ENCODE measurements at regions not wholly inside any gene's neighbourhood (a gene's known extent, or its start where the extent isn't known, plus 50 kb on each side); places are given as distances from the start of the nearest gene placed in this dataset.

DNA sequence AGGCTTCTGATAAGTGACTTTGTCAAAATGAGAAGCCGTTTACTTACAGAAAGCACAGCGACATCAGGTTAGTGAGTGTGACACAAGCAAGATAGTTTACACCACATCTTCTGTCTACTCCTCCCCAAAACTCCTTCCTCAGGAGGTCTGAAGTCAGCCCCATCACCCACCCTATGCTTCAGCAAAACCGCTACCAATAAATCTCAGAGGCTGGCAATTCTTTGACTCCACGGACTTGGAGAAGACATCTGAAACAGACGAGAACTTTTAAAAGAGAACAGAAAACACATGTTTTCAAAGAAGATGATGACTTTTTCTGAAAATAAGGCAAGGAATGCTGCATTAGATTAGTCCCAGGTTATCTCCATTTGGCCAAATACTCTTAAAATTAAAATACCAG, 261.1 kb downstream of the TBC1D4 start:
- no peak for FAIRE-seq
- H3K36me3 ChIP-seq (ENCODE audit: control insufficient read depth in 2 of 4, insufficient read depth in 4 of 4, low read length in 3 of 4): no peaks in the 10 kb centered on the region

More for the DNA sequence above, 261.1 kb downstream of the TBC1D4 start:
- no peak for DNase-seq (ENCODE audit: low read depth in 1 of 2, low spot score in 2 of 2)
- H3K4me1 ChIP-seq (replicated peaks in 1 of 4; ENCODE audit: control insufficient read depth in 3 of 4, insufficient read depth in 4 of 4, low read length in 3 of 4): no peaks in the 10 kb centered on the region; a peak in 1 of 7 replicates
- 88% methylated on average over 5 of the region's 5 CpGs; no CpG with 5 or more reads in 1 of the 2 experiments for WGBS, 2 experiments (ENCODE audit: extremely low coverage in 1 of 2, insufficient coverage in 1 of 2, insufficient read length in 1 of 2, insufficient replicate concordance in 2 of 2, low coverage in 1 of 2, low lambda C conversion rate in 2 of 2, missing lambda C conversion rate in 1 of 2)
- no peak overlapping the region for H2BK12ac ChIP-seq (ENCODE audit: low read depth, low read length)
- H2BK15ac ChIP-seq (ENCODE audit: low read length): no peak overlapping the region
- no peaks in the 10 kb centered on the region for H3K9me3 ChIP-seq (ENCODE audit: insufficient read depth in 2 of 2, low read depth in 1 of 2, low read length in 1 of 2)
- H3K27ac ChIP-seq (ENCODE audit: low read depth, low read length): no peak overlapping the region
- H3K4me2 ChIP-seq (ENCODE audit: insufficient read depth in 1 of 2, low read depth in 2 of 2, low read length in 2 of 2): no peak overlapping the region
- H3K14ac ChIP-seq (ENCODE audit: insufficient read length): no peak overlapping the region
- TF ChIP-seq POU5F1 (IDR thresholded peaks at IDR 0.05; ENCODE audit: low read depth, low read length) (no peak), KDM1A (IDR thresholded peaks at IDR 0.05; ENCODE audit: borderline replicate concordance, low read length) (no peak), SP4 (IDR thresholded peaks at IDR 0.05; ENCODE audit: low read length) (no peak), TCF12 (IDR thresholded peaks at IDR 0.05; ENCODE audit: low read depth, low read length) (no peak), SRF (IDR thresholded peaks at IDR 0.05; ENCODE audit: low read depth, low read length) (no peak), SP1 (IDR thresholded peaks at IDR 0.05; ENCODE audit: low read depth, low read length) (no peak)
- no peak overlapping the region for H2AFZ ChIP-seq (ENCODE audit: low read length)
- H3K27me3 ChIP-seq (replicated peaks in 1 of 4; ENCODE audit: control insufficient read depth in 3 of 4, extremely low read depth in 1 of 4, insufficient read depth in 3 of 4, low read length in 3 of 4): no peaks in the 10 kb centered on the region
- H2AK5ac ChIP-seq (ENCODE audit: low read depth, low read length): no peak overlapping the region
- no peak overlapping the region for H2BK20ac ChIP-seq (ENCODE audit: low read length)
- no peaks in the 10 kb centered on the region for H4K20me1 ChIP-seq (replicated peaks in 1 of 2; ENCODE audit: control insufficient read depth in 1 of 2, insufficient read depth in 2 of 2, low read length in 2 of 2)
- no peak overlapping the region for H3K4me3 ChIP-seq (ENCODE audit: extremely low read depth in 1 of 4, insufficient read depth in 2 of 4, low read depth in 3 of 4, low read length in 4 of 4)
- H3K4ac ChIP-seq (replicated peaks; ENCODE audit: insufficient read length, low read depth, low read length): no peak overlapping the region
- POLR2A ChIA-PET (ENCODE audit: partially characterized antibody): no interaction called here
- H3K79me2 ChIP-seq (ENCODE audit: control insufficient read depth in 1 of 2, insufficient read depth in 2 of 2, low read length in 2 of 2): no peaks in the 10 kb centered on the region
- H3K23ac ChIP-seq (ENCODE audit: insufficient read length): no peak overlapping the region
- no peak overlapping the region for H2BK120ac ChIP-seq (replicated peaks; ENCODE audit: low read depth, low read length)
- CTCF ChIA-PET (ENCODE audit: partially characterized antibody): interaction anchor here (1.2 to 2.0 kb wide), 6 partner anchors 11 to 452 kb away, joined by 3 to 12 read pairs (median 6); no protein-coding TSS in a partner anchor
- H3K56ac ChIP-seq (replicated peaks; ENCODE audit: insufficient read length, low read depth, low read length): no peak overlapping the region
- no peak overlapping the region for H4K91ac ChIP-seq (replicated peaks; ENCODE audit: insufficient read length, low read length)
- no peak overlapping the region for H2BK5ac ChIP-seq (ENCODE audit: low read depth, low read length)
- H3K23me2 ChIP-seq (ENCODE audit: low read depth, low read length): no peaks in the 10 kb centered on the region
- no peak overlapping the region for H3K18ac ChIP-seq (ENCODE audit: extremely low read depth, low read length)
- no peak overlapping the region for H4K8ac ChIP-seq (ENCODE audit: extremely low read depth, insufficient read depth, low read length)
- no peaks in the 10 kb centered on the region for H3K79me1 ChIP-seq (ENCODE audit: low read depth, low read length)
- H4K5ac ChIP-seq (ENCODE audit: insufficient read length, low read depth, low read length): no peak overlapping the region
- H3K9ac ChIP-seq (replicated peaks in 1 of 4; ENCODE audit: extremely low read depth in 1 of 4, low read depth in 3 of 4, low read length in 3 of 4): no peak overlapping the region
